ENCODE measurements at regions not wholly inside any gene's neighbourhood (a gene's known extent, or its start where the extent isn't known, plus 50 kb on each side); places are given as distances from the start of the nearest gene placed in this dataset.

DNA sequence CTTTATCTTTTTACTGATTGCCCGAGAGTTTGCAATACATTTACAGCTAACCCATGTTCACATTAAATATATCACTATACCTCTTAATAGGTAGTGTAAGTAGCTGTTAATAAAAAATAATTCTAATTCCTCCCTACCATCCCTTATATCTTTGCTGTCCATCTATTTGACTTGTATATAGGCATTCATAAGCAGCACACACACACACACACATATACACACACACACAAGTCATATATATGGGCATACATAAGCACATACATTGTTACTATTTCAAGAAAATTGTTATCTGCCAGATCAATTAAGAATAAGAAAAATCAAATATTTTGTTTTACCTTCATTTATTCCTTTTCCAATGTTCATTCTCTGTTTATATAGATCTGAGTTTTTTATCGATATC is 176.4 kb downstream of the PPP1R3A start:
- Histone ChIP-seq H3K9me2 (replicated peaks; ENCODE audit: low read depth, low read length) (no peaks in the 10 kb centered on the region), H3K4me2 (ENCODE audit: low read depth, low read length, poor library complexity, severe bottlenecking) (no peak overlapping the region), H2AFZ (ENCODE audit: low read length) (no peak overlapping the region), H3K27me3 (ENCODE audit: insufficient read depth, low read length, poor library complexity, severe bottlenecking) (no peaks in the 10 kb centered on the region), H3F3A (ENCODE audit: low read depth) (no peaks in the 10 kb centered on the region), H4K20me1 (ENCODE audit: insufficient read depth, low read length, poor library complexity, severe bottlenecking) (no peaks in the 10 kb centered on the region), H3K9me3 (ENCODE audit: insufficient read depth, low read depth, low read length) (no peaks in the 10 kb centered on the region), H3K9ac (ENCODE audit: low read depth, low read length, poor library complexity, severe bottlenecking) (no peak overlapping the region), H3K4me1 (ENCODE audit: insufficient read depth, low read length, poor library complexity, severe bottlenecking) (no peaks in the 10 kb centered on the region), H3K36me3 (ENCODE audit: insufficient read depth, low read length) (no peaks in the 10 kb centered on the region), H3K79me2 (ENCODE audit: insufficient read depth, low read length) (no peaks in the 10 kb centered on the region), H3K4me3 (ENCODE audit: low read length, poor library complexity, severe bottlenecking) (no peak overlapping the region)
- TF ChIP-seq, protein P1, sequence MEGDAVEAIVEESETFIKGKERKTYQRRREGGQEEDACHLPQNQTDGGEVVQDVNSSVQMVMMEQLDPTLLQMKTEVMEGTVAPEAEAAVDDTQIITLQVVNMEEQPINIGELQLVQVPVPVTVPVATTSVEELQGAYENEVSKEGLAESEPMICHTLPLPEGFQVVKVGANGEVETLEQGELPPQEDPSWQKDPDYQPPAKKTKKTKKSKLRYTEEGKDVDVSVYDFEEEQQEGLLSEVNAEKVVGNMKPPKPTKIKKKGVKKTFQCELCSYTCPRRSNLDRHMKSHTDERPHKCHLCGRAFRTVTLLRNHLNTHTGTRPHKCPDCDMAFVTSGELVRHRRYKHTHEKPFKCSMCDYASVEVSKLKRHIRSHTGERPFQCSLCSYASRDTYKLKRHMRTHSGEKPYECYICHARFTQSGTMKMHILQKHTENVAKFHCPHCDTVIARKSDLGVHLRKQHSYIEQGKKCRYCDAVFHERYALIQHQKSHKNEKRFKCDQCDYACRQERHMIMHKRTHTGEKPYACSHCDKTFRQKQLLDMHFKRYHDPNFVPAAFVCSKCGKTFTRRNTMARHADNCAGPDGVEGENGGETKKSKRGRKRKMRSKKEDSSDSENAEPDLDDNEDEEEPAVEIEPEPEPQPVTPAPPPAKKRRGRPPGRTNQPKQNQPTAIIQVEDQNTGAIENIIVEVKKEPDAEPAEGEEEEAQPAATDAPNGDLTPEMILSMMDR (conservative IDR thresholded peaks at IDR 0.05; ENCODE audit: low read length): no peak
- TF ChIP-seq EZH2phosphoT487 (IDR thresholded peaks at IDR 0.05; ENCODE audit: borderline replicate concordance): no peak

DNA sequence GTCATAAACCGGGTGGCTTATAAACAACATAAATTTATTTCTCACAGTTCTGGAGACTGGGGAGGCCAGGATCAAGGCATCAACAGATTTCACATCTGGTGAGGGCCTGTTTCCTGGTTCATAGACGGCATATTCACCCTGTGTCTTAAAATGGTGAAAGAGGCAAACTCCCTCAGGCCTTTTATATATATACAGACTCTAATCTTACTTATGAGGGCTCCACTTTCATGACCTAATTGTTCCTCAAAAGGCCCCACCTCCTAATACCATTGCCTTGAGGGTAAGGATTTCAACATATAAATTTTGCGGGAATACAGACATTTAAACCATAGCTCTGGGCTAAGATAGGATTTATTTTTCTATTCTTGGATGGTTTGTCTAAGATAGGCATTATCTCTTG is 187.2 kb downstream of the PPP1R3A start:
- Histone ChIP-seq H3K27me3 (ENCODE audit: insufficient read depth, low read length, poor library complexity, severe bottlenecking) (no peaks in the 10 kb centered on the region), H3K4me2 (ENCODE audit: low read depth, low read length, poor library complexity, severe bottlenecking) (no peak overlapping the region), H4K20me1 (ENCODE audit: insufficient read depth, low read length, poor library complexity, severe bottlenecking) (no peaks in the 10 kb centered on the region), H2AFZ (ENCODE audit: low read length) (no peak overlapping the region), H3K79me2 (ENCODE audit: insufficient read depth, low read length) (no peaks in the 10 kb centered on the region), H3K9me2 (replicated peaks; ENCODE audit: low read depth, low read length) (no peaks in the 10 kb centered on the region), H3K9ac (ENCODE audit: low read depth, low read length, poor library complexity, severe bottlenecking) (no peak overlapping the region), H3K9me3 (ENCODE audit: insufficient read depth, low read depth, low read length) (no peaks in the 10 kb centered on the region), H3K4me3 (ENCODE audit: low read length, poor library complexity, severe bottlenecking) (no peak overlapping the region), H3K4me1 (ENCODE audit: insufficient read depth, low read length, poor library complexity, severe bottlenecking) (no peaks in the 10 kb centered on the region), H3F3A (ENCODE audit: low read depth) (no peaks in the 10 kb centered on the region), H3K36me3 (ENCODE audit: insufficient read depth, low read length) (no peaks in the 10 kb centered on the region)
- TF ChIP-seq, protein P1 (conservative IDR thresholded peaks at IDR 0.05; ENCODE audit: low read length): no peak
- TF ChIP-seq EZH2phosphoT487 (IDR thresholded peaks at IDR 0.05; ENCODE audit: borderline replicate concordance): no peak

DNA sequence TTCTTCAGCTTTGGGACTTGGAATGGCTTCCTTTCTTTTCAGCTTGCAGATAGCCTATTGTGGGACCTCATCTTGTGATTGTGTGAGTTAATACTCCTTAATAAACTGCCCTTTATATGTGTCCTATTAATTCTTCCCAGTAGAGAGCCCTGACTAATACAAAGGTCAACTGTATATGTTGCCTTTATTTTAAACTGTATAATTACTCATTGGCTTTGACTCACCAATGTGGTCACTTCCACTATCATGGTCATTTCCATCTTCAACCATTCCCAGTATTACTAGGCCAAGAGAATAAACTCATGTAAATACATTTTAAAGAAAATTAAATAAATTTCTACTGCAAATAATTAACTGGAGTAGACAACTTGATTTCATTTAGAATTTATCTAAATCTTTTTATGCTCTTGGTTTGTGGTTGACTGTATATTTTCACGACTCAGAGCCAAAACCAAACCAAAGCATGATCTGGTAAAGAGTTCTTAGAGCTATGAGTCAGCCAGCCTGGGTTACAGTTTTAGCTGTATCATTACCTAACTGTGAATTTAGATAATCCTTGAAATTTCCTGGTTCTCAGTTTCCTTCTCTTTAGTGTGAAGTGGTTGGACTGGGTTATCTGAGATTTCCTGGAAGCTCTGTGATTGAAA is 188.4 kb downstream of the PPP1R3A start:
- Histone ChIP-seq H3K4me2 (ENCODE audit: low read depth, low read length, poor library complexity, severe bottlenecking) (no peak overlapping the region), H3F3A (ENCODE audit: low read depth) (no peaks in the 10 kb centered on the region), H3K4me3 (ENCODE audit: low read length, poor library complexity, severe bottlenecking) (no peak overlapping the region), H2AFZ (ENCODE audit: low read length) (no peak overlapping the region), H3K27me3 (ENCODE audit: insufficient read depth, low read length, poor library complexity, severe bottlenecking) (no peaks in the 10 kb centered on the region), H3K36me3 (ENCODE audit: insufficient read depth, low read length) (no peaks in the 10 kb centered on the region), H3K79me2 (ENCODE audit: insufficient read depth, low read length) (no peaks in the 10 kb centered on the region), H3K9me3 (ENCODE audit: insufficient read depth, low read depth, low read length) (no peaks in the 10 kb centered on the region), H4K20me1 (ENCODE audit: insufficient read depth, low read length, poor library complexity, severe bottlenecking) (no peaks in the 10 kb centered on the region), H3K9me2 (replicated peaks; ENCODE audit: low read depth, low read length) (no peaks in the 10 kb centered on the region), H3K4me1 (ENCODE audit: insufficient read depth, low read length, poor library complexity, severe bottlenecking) (no peaks in the 10 kb centered on the region), H3K9ac (ENCODE audit: low read depth, low read length, poor library complexity, severe bottlenecking) (no peak overlapping the region)
- no peak for TF ChIP-seq EZH2phosphoT487 (IDR thresholded peaks at IDR 0.05; ENCODE audit: borderline replicate concordance)
- TF ChIP-seq, protein P1 (conservative IDR thresholded peaks at IDR 0.05; ENCODE audit: low read length): no peak
